ENCODE measurements at regions not wholly inside any gene's neighbourhood (a gene's known extent, or its start where the extent isn't known, plus 50 kb on each side); places are given as distances from the start of the nearest gene placed in this dataset.

DNA sequence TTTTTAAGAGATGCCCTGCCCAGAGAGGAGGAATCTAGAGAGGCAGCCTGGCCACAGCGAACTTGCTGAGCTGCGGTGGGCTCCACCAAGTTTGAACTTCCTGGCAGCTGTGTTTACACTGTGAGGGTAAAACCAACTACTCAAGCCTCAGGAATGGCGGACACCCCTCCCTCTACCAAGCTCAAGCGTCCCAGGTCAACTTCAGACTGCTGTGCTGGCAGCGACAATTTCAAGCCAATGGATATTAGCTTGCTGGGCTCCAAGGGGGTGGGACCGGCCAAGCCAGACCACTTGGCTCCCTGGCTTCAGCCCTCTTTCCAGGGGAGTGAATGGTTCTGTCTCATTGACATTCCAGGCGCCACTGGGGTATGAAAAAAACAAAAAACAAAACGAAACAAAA is 289.4 kb downstream of the KCNS3 start:
- TF ChIP-seq, protein P1, sequence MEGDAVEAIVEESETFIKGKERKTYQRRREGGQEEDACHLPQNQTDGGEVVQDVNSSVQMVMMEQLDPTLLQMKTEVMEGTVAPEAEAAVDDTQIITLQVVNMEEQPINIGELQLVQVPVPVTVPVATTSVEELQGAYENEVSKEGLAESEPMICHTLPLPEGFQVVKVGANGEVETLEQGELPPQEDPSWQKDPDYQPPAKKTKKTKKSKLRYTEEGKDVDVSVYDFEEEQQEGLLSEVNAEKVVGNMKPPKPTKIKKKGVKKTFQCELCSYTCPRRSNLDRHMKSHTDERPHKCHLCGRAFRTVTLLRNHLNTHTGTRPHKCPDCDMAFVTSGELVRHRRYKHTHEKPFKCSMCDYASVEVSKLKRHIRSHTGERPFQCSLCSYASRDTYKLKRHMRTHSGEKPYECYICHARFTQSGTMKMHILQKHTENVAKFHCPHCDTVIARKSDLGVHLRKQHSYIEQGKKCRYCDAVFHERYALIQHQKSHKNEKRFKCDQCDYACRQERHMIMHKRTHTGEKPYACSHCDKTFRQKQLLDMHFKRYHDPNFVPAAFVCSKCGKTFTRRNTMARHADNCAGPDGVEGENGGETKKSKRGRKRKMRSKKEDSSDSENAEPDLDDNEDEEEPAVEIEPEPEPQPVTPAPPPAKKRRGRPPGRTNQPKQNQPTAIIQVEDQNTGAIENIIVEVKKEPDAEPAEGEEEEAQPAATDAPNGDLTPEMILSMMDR (IDR thresholded peaks at IDR 0.05) = no peak
- TF ChIP-seq POLR2A (IDR thresholded peaks at IDR 0.05) = no peak
- no peak for TF ChIP-seq POLR2AphosphoS5 (IDR thresholded peaks at IDR 0.05)

Measured in breast epithelium (tissue), 3 donors.